HG03354 (cell line): ENCODE measurements at regions not wholly inside any gene's neighbourhood (a gene's known extent, or its start where the extent isn't known, plus 50 kb on each side); places are given as distances from the start of the nearest gene placed in this dataset.

Experiments used
- ATAC-seq: cut with Tn5 transposase; IDR thresholded peaks from one replicate; pipeline ENCODE4 v1.9.1; 2021; ENCODE audit warnings: mild to moderate bottlenecking; ENCODE audit not compliant: unreplicated experiment, poor library complexity, severe bottlenecking

GRCh38 chrX:8971116-8971515 lies 62.8 kb downstream of the FAM9B start:
- peak; percentile 49 for ATAC-seq

DNA sequence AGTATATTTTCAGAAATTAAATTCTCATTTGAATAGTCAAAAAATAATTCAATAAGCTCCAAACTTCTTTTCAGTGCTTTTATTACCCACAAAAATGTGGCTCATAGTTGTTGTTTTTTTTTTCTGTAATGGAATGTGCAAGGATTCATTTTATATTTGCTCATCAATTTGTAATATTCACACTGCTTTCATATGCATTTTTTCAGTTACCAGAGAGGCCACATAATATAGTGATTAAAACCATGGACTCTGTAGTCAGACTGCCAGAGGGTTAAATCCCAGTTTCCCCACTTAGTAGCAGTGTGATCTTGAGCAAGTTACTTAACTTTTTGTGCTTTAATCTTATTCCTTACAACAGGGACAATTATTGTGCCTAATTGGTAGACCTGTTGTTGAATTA lies 64.5 kb downstream of the FAM9B start:
- no peak for ATAC-seq

- ATAC-seq, result no peak
Measured at GRCh38 chrX:8967461-8967860, 66.5 kb downstream of the FAM9B start.

GRCh38 chrX:8960957-8961468 lies 72.9 kb downstream of the FAM9B start:
- ATAC-seq, result no peak

GRCh38 chrX:8955511-8955910 lies 78.4 kb downstream of the FAM9B start:
- ATAC-seq, result no peak

- no peak for ATAC-seq
Measured at GRCh38 chrX:8946563-8946962, 87.4 kb downstream of the FAM9B start.

DNA sequence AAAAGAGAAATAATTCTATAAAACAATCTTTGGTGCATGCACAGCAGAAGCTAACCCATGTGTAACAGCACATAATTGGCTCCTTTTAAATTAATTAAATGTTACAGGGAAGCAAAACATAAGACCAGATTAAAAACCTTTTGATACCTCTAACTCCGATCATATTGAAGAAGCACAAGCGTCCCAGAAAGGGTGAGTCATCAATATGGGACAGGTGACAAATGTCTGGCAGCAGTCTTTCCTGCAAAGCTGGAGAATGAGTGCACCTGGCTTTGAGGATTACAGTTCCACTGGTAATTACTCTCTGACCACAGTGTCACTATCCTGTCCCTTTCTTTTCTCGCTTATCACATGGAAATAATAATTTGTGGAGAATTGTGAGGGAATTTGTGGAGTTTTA lies 94.6 kb downstream of the FAM9B start:
- ATAC-seq, result no peak

- no peak for ATAC-seq
Measured at GRCh38 chrX:8927701-8928100, 106.2 kb downstream of the FAM9B start.

GRCh38 chrX:8927066-8927635 lies 106.8 kb downstream of the FAM9B start:
- ATAC-seq, result no peak

- ATAC-seq, result no peak
Measured at GRCh38 chrX:8921615-8922014, 112.3 kb downstream of the FAM9B start.

- ATAC-seq, result no peak
Measured at GRCh38 chrX:8919801-8920200, 114.1 kb downstream of the FAM9B start.

- ATAC-seq, result no peak
Measured at GRCh38 chrX:8916697-8917096, 115.5 kb upstream of the FAM9A start.

GRCh38 chrX:8914681-8915080 lies 113.5 kb upstream of the FAM9A start:
- no peak for ATAC-seq

DNA sequence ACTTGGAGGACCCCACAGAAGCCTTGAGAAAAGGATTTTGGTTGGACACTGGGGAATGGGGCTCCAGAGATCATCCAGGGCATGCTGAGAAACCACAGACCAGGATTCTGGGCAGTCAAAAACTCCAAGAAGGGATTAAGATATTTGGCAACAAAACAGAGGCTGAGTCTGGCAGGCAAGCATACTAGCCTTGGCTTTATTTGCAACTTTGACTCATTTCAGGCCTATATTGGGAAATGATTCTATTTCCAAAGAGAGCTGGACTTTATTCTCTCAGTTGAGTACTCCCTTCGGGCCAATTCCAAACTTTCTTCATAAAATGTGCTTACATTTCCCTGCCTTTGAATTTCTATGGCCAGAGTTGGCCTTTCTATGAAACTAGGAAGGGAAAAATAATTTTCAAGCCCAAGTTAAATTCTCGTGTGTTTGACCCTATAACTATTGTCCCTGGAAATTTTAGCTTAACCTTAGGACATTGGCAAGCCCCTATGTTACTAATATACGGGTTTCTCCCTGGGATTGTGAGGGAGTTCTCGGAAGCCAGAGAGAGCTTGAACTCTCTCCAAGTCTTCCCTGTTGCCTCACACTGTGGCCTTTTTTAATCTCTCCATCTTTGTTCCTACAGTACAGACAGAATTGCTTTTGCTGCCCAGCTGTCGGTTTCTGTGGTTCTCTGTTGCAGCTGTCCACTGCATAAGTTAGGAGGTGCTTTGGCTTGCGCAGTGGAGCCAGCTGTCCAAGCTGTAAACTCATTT lies 112.6 kb upstream of the FAM9A start:
- ATAC-seq, result no peak

- ATAC-seq, result no peak
Measured at GRCh38 chrX:8907688-8908087, 106.5 kb upstream of the FAM9A start.

DNA sequence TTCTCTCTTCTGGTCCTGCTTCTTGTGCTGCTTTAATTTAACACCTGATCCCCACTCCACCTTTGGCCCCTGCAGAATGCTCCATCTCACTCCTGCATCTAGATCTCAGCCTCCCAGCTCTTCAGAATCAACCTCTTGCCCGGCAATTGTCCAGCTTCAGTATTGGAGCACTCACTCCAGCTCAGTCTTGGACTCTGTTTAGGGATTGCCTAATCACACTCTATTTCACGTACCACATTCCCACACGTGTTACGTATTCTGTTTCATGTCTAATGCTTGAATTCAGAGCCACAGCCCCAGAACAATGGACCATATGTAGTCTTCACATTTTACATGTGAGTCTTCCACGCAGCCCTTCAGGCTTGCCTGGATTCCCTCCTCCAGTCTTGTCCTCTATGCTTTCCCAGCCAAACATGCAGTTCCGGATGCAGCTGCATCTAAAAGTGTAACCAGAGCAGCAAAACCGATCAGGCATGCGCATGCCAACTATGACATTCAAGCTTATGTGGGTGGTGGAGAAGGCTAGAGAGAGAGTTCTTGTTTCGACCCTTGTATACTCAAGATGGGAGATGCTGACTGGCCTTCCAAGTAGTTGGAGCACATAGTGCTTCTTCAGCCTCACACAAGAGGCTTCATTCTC lies 105.2 kb upstream of the FAM9A start:
- ATAC-seq, result no peak

DNA sequence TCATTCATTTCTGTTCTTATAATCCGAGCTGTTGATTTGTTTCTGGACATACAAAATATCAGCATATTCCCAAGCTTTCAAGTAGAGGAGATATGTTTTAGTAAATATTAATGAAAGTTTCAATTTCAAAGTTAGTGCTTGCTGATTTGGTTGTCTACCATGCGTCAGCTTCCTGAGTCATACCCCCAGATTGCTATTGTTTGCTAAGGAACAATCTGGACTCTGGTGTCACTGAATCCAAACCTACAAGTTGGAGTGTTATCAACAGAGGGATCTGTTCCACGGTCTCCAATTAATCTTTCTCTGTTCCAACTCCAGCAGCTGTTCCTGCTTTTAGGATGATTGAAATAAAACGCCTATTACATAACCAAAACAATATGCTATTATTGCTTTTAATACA lies 96.1 kb upstream of the FAM9A start:
- no peak for ATAC-seq

GRCh38 chrX:8890794-8891193 lies 89.6 kb upstream of the FAM9A start:
- no peak for ATAC-seq

DNA sequence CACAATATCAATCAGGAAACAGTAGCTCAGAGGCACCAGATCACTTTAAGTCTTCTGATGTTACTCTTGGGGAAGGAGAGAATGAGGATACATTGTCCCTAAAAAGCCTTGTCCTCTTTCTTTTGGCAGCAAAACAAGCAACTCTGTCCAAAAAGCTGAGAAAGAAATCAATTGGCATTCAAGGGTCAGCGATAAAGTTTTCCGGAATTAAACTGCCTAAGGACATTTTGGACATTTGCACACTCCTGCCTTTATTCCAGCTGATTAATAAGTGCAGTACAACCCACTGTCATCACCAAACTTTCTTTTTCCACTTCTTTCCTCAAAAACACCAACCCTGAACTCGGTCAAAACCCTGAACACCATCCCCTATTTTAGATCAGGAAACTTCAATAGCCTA lies 85.8 kb upstream of the FAM9A start:
- no peak for ATAC-seq

GRCh38 chrX:8879750-8880149 lies 78.6 kb upstream of the FAM9A start:
- ATAC-seq, result peak; percentile 78

DNA sequence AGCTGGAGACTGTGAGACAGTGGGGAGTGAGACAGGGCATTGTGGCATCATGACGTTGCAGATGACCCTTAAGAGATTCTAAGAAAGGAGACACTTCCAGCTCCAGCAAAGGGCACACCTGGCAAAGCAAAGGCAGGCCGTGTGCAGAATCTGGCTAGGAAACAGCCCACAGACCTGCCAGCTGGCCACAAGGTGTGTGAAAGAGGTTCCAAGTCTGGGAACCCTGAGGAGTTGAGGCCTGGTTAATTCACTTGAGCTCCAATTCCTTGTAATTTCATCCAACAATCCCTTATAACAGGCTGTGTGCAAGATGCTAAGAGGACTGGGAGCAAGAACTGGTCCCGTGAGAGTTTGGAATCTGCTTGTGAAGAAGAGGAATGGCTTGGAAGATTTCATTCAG lies 72.8 kb upstream of the FAM9A start:
- no peak for ATAC-seq
